GM12878 (cell line): ENCODE measurements at regions not wholly inside any gene's neighbourhood (a gene's known extent, or its start where the extent isn't known, plus 50 kb on each side); places are given as distances from the start of the nearest gene placed in this dataset.

Source experiments
- CBX5 ChIP-seq: sonication (generic); IDR thresholded peaks from 2 replicates; pipeline ENCODE4 v1.6.1; 2016; ENCODE audit warnings: low read depth, moderate library complexity, mild to moderate bottlenecking, inconsistent platforms
- CREM ChIP-seq: IDR thresholded peaks from 2 replicates; pipeline ENCODE4 v1.6.1; 2014; ENCODE audit warnings: antibody characterized with exemption, low read depth
- GATAD2B ChIP-seq: fragments of 450-650 bp; conservative IDR thresholded peaks from 2 replicates; pipeline ENCODE4 v1.6.1; 2017; ENCODE audit warnings: low read depth, mild to moderate bottlenecking, moderate library complexity
- HCFC1 ChIP-seq: fragments of 150-350 bp; IDR thresholded peaks from 2 replicates; pipeline ENCODE4 v1.6.1; 2014; ENCODE audit warnings: low read length
- IRF4 ChIP-seq: IDR thresholded peaks from 2 replicates; pipeline ENCODE4 v1.6.1; 2011; ENCODE audit warnings: low read depth, low read length
- JUNB ChIP-seq: IDR thresholded peaks from 2 replicates; pipeline ENCODE4 v1.6.1; 2016; ENCODE audit warnings: antibody characterized with exemption, mild to moderate bottlenecking
- KDM1A ChIP-seq: fragments of 200-600 bp; sonication (generic); IDR thresholded peaks from 2 replicates; pipeline ENCODE4 v1.6.1; 2016; ENCODE audit warnings: borderline replicate concordance
- MTA2 ChIP-seq: fragments of 450-650 bp; IDR thresholded peaks from 2 replicates; pipeline ENCODE4 v1.6.1; 2016; ENCODE audit warnings: low read depth, mild to moderate bottlenecking, moderate library complexity
- POLR2AphosphoS2 ChIP-seq: IDR thresholded peaks from 2 replicates; pipeline ENCODE4 v1.6.1; 2011; ENCODE audit warnings: low read depth, mild to moderate bottlenecking, low read length, improper control_type of control experiment, moderate library complexity
- RBBP5 ChIP-seq: fragments of 200-600 bp; sonication (generic); conservative IDR thresholded peaks from 2 replicates; pipeline ENCODE4 v1.6.1; 2016
- TAF1 ChIP-seq: IDR thresholded peaks from 2 replicates; pipeline ENCODE4 v1.6.1; 2011; ENCODE audit warnings: mild to moderate bottlenecking, low read depth, low read length, borderline replicate concordance
- TCF7 ChIP-seq: IDR thresholded peaks from 2 replicates; pipeline ENCODE4 v1.6.1; 2014; ENCODE audit warnings: antibody characterized with exemption, borderline replicate concordance
- YY1 ChIP-seq: IDR thresholded peaks from 2 replicates; pipeline ENCODE4 v1.6.1; 2011; ENCODE audit warnings: low read depth, mild to moderate bottlenecking, low read length
- ZBED1 ChIP-seq: IDR thresholded peaks from 2 replicates; pipeline ENCODE4 v1.6.1; 2016; ENCODE audit warnings: borderline replicate concordance
- ZNF274 ChIP-seq: IDR thresholded peaks from one replicate; pipeline ENCODE4 v1.8.0; 2011; ENCODE audit not compliant: insufficient read length, insufficient read depth
- ZZZ3 ChIP-seq: IDR thresholded peaks from 2 replicates; pipeline ENCODE4 v1.6.1; 2011; ENCODE audit warnings: low read depth; ENCODE audit not compliant: control insufficient read depth, insufficient read length
- TF ChIP-seq, protein P1 (sequence below): fragments of 150-350 bp; IDR thresholded peaks from 2 replicates; pipeline ENCODE4 v1.6.1; 2016; ENCODE audit warnings: low read depth, low read length

GRCh38 chrX:131812847-131813825 lies 210.0 kb upstream of the STK26 start (continued):
- TF ChIP-seq TAF1 (peak; percentile 61; the same call in 1 of the 2 replicates), ZBED1 (peak; percentile 98), HCFC1 (peak; percentile 74), YY1 (peak; percentile 90), TCF7 (no peak), KDM1A (no peak), RBBP5 (no peak), IRF4 (peak; percentile 81; the same call in 1 of the 2 replicates), GATAD2B (no peak), ZZZ3 (no peak), CBX5 (peak; percentile 94), ZNF274 (no peak), JUNB (peak; percentile 28; the same call in 1 of the 2 replicates), POLR2AphosphoS2 (no peak), CREM (peak; percentile 89), MTA2 (peak; percentile 64)
- TF ChIP-seq, protein P1, sequence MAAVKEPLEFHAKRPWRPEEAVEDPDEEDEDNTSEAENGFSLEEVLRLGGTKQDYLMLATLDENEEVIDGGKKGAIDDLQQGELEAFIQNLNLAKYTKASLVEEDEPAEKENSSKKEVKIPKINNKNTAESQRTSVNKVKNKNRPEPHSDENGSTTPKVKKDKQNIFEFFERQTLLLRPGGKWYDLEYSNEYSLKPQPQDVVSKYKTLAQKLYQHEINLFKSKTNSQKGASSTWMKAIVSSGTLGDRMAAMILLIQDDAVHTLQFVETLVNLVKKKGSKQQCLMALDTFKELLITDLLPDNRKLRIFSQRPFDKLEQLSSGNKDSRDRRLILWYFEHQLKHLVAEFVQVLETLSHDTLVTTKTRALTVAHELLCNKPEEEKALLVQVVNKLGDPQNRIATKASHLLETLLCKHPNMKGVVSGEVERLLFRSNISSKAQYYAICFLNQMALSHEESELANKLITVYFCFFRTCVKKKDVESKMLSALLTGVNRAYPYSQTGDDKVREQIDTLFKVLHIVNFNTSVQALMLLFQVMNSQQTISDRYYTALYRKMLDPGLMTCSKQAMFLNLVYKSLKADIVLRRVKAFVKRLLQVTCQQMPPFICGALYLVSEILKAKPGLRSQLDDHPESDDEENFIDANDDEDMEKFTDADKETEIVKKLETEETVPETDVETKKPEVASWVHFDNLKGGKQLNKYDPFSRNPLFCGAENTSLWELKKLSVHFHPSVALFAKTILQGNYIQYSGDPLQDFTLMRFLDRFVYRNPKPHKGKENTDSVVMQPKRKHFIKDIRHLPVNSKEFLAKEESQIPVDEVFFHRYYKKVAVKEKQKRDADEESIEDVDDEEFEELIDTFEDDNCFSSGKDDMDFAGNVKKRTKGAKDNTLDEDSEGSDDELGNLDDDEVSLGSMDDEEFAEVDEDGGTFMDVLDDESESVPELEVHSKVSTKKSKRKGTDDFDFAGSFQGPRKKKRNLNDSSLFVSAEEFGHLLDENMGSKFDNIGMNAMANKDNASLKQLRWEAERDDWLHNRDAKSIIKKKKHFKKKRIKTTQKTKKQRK: no peak
